ENCODE measurements at regions not wholly inside any gene's neighbourhood (a gene's known extent, or its start where the extent isn't known, plus 50 kb on each side); places are given as distances from the start of the nearest gene placed in this dataset.

- TF ChIP-seq EZH2phosphoT487 (IDR thresholded peaks at IDR 0.05; ENCODE audit: low read depth) (no peak), CTCF (IDR thresholded peaks at IDR 0.05; ENCODE audit: low read depth, low read length) (0 out of 2 replicates have a peak, but pooled peaks have one; percentile 6)
Observed at GRCh38 chr10:63987212-63987611, 466.0 kb downstream of the REEP3 start.
